ENCODE measurements at regions not wholly inside any gene's neighbourhood (a gene's known extent, or its start where the extent isn't known, plus 50 kb on each side); places are given as distances from the start of the nearest gene placed in this dataset.
"Not testable (repeated sequence)": the region's sequence is repeated elsewhere in the genome, so short reads cannot be mapped to it uniquely, and the experiment has no call there.

DNA sequence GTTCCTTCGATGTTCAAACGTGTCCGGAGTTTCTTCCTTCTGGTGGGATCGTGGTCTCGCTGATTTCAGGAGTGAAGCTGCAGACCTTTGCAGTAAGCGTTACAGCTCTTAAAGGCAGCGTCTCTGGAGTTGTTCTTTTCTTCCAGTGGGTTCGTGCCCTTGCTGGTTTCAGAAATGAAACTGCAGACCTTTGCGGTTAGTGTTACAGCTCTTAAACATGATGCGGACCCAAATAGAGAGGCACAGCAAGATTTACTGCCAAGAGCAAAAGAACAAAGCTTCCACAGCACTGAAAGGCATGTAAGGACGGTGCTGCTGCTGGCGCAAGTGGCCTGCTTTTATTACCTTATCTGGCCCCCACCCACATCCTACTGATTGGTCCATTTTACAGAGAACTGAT is 931.4 kb downstream of the IPMK start:
- DNase-seq (ENCODE audit: low spot score), result no peak

DNA sequence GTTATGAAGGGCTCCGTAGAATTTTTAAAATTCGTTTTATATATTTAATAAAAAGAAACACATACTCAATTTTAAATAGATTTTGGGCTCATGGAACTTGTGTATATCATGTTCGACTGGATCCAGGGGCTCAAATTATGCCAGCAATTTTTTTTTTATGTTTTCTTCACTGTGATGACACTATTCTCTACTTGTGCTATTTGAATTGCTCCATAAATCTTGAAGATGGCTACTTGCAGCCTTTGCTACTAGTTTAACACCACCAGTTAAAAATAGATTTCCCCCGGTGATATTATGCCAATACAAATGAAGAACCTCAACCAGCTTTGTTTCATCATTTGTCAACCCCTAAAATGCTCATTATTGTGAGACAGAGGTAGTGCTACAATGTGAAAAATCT is 933.2 kb downstream of the IPMK start:
- no peak for DNase-seq (ENCODE audit: low spot score)

DNA sequence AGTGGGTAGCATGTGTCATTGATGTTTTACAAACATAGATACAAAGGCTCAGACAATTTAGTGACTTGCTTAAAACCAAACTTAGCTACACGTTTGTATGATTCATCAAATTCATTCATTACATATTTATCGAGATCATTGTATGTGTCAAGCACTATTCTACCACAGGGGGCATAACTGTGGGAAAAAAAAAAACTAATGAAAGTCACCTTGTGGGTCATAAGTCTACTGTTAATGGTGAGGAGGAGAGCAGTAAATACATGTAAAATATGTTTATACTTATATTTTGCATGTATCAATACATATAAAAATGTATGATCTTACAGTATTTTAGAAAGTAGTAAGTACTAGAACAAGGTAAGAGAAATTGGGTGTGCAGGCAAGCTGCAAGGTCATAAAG is 933.8 kb downstream of the IPMK start:
- no peak for DNase-seq (ENCODE audit: low spot score)

DNA sequence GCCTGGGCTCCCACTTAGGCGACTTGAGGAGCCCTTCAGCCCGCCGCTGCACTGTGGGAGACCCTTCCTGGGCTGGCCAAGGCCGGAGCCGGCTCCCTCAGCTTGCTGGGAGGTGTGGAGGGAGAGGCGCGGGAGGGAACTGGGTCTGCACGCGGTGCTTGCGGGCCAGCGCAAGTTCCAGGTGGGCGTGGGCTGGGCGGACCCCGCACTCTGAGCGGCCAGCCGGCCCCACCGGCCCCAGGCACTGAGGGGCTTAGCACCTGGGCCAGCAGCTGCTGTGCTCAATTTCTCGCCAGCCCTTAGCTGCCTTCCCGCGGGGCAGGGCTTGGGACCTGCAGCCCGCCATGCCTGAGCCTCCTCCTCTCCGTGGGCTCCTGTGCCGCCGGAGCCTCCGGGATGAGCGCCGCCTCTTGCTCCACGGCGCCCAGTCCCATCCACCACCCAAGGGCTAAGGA is 946.3 kb downstream of the IPMK start:
- DNase-seq (ENCODE audit: low spot score), result not testable (repeated sequence)

DNA sequence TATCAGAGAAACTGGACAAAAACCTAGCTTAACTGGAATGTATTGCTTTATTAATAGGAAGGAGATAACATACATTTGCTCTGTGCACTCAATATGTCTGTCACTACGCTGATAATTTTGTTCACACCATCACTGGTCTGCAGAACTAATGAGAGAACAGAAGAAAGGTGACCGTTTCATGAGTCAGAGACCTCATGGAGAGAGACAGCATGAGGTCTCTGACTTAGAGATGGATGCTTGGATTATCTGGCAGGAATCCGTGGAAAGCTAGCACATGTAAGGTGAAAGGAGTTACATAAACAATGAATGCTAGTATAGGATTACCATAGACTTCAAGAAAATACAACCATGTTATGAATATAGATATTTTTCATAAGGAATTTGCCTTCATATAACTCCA is 947.3 kb downstream of the IPMK start:
- no peak for DNase-seq (ENCODE audit: low spot score)

DNA sequence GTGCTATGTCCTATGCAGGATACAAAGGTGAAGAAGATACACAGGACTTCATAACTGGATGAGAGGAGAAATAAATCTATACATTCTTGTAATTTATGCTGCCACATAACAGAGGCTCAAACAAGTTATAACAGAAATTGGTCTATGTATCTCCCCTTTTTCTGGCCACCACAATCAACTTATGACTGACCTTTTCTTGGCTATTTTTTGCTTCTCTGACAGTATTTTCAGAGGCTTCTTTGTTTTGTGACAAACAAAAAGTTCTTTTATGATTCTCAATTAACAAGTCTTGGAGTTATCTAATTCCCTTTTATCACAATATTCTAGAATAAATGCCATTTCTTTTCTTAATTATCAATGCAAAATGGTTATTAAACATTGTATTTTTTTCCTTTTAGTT is 953.0 kb upstream of the ZWINT start:
- DNase-seq (ENCODE audit: low spot score), result no peak

DNA sequence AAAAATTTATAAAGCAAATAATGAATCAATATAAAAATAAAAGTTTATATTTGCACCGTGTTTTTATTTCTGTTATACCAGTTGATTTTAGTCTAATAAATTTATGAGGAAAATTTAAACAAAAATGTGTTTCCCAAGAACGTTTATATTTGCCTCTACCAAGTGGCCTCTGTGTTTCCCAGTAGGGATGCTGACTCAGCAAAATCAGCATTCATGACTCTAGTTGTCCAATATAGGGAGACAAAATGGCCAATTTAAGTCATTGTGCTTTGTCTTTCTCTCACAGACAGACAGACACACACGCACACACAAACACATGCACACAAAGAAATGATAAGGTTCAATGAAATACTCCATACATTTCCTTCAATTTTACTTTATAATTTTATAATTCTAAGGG is 942.5 kb upstream of the ZWINT start:
- DNase-seq (ENCODE audit: low spot score), result no peak

DNA sequence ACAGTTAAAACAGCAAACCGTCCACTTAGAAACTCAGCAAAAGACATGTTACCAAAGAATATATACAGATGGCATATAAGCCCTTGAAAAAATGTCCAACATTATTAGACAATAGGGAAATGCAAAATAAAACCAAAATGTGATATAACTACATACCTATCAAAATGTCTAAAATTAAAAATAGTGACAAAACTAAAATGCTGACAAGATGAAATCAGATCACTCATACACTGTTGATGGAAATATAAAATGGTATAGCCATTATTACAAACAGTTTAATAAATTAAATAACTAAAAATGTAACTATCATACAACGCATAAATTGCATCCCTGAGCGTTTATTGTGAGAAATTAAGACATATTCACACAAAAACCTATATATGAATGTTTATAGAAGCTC is 939.7 kb upstream of the ZWINT start:
- DNase-seq (ENCODE audit: low spot score), result no peak

DNA sequence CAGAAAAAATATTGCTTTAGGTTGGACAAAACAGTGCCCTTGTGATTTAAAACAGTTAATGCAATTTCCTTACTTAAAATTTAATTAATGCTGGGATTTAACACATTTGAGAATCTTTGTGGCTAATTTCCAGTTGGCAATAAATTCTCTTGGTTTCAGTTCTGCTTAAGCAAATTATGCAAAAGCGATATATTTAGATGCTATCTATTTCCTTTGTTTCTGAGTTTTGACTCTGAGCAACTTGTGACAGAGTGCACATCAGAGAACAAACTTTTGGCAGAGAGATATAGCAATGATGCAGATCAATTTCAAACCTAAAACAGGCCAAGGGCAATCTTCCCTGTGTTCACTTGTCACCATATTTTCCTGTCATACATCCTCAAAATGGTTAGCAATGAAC is 933.6 kb upstream of the ZWINT start:
- no peak for DNase-seq (ENCODE audit: low spot score)

DNA sequence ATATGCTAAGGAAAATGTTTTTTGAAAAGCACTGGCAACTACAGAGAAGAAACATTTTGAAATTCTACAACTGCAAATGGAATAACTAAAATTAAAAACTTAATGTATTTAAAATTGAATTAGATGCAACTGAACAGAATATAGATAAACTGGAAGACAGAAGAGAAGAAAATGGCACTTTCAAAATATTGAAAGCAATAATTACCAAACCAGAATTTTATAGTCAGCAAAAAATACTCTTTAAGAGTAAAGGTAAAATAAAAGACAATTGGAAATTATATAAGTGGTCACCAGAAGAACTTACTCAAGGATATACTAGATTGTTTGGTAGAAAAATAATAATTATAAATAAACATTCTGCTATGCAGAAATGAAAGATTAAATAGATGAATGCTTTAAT is 927.7 kb upstream of the ZWINT start:
- DNase-seq (ENCODE audit: low spot score), result no peak

DNA sequence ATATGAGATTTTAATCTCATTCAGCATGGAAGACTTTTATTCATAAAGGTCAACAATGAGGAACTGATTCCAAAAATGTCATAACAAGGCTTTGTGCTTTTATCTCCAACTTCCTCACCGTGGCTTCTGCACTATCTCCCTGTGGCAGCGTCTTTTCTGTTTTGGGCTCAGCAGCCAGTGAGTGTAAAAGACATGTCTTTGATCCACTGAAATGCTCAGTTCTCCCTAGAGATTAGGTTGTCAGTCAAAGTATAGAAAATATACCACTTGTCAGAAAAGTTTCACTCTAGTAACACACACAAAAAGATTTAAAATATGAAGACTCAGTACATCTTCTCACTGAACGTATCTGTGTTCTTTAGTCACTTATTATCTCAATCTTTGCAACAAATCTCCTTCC is 901.8 kb upstream of the ZWINT start:
- no peak for DNase-seq (ENCODE audit: low spot score)

DNA sequence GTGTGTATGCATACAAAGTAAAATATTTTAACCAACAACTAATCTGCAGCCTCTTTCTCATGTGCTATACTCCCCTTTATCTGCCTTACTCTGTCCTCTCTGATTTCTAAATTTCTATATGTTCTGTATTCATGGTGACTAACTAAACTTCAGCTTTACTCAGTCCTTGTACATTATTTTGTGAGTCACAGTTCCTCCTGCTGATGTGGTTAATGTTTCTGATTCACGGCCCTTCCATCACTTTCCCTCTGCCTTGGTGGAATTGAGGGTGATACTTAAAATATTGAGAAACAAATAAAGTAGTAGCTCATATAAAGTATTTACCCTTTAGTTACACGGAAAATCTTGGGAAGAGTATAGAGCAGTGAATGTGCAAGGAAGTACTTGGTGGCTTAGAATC is 899.1 kb upstream of the ZWINT start:
- DNase-seq (ENCODE audit: low spot score), result no peak

DNA sequence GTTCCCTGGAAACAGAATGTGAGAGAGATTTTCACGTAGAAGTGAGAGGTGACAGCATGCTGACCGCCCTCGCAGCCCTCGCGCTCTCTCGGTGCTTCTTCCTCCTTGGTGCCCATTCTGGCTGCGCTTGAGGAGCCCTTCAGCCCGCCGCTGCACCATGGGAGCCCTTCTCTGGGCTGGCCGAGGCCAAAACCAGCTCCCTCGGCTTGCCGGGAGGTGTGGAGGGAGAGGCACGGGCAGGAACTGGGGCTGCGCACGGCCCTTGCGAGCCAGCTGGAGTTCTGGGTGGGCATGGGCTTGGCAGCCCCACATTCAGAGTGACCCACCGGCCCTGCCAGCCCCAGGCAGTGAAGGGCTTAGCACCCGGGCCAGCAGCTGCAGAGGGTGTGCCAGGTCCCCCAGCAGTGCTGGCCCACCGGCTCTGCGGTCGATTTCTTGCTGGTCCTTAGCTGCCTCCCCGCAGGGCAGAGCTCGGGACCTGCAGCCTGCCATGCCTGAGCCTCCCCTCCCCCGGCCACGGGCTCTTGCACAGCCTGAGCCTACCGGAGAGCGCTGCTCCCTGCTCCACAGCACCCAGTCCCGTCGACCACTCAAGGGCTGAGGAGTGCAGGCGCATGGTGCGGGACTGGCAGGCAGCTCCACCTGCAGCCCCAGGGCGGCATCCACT is 888.7 kb upstream of the ZWINT start:
- no peak for DNase-seq (ENCODE audit: low spot score)

DNA sequence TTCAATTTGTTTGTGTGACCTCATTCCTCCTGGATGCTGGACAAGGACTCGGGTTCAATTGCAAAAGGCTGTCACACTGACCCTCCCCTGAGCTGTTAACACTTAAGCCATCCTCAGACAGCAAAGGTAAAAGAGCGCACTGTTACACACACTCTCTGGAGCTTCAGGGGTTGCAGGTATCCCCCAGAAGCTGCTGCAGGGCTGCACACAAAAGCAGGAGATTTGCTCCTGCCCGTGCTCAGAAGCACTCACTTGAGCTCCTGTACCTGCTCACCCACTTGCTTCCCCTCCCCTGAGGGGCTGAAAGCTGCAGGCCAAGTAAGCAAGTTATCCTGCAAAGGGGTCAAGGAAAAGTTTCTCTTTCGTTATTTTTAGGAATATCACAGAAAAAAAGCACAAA is 886.2 kb upstream of the ZWINT start:
- DNase-seq (ENCODE audit: low spot score), result no peak

DNA sequence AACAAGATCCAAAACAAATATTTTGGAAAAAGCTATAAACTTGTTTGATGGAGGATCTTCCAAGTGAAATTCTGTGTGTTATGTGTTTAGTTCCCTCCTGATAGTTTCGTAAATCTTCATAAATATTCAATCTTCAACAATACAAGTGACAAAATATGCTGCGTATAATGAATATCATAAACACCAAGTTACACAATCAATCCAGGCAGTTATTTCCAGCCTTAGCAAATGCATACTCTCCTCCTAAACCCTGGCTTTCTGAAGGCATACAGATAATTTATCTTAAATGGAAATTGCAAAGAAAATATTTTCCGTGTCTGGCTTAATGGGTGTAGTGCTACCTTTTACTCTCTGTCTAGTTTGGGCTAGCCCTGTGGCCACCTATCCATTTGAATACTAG is 864.9 kb upstream of the ZWINT start:
- no peak for DNase-seq (ENCODE audit: low spot score)

DNA sequence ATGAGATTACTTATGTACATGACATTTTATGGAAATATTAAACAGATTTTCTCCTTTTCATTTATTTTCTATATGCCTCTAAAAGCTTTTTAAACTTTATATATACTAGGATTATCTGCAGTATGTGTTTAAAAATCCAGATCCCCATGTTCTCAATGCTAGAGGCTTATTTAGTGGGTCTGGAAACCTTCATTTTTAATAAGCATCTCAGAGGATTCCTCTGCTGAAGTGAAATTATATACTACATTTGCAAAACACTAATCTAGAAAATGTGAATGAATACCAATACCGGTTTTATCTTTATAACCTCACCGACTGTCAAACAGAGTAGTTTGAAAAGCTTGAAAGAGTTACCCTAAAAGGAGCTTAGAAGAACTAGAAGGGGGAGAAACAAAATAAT is 863.8 kb upstream of the ZWINT start:
- no peak for DNase-seq (ENCODE audit: low spot score)

DNA sequence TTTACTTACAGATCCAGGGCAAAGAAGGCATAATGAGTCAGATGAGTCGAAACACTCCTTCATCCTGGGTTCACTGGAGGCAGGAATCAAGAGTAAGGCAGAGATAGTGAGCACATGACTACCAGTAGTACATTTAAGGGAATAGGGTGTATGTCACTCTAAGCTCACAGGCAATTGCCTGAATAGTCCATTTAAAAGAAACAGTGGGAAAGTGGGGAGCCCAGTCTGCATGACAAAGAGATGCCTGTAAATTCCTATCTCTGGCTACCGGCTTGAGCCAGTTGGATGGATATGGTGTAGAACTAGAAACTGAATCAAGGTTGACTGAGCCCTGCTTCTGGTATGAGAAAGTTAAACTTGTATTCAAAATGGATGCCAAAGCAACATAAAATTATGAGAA is 861.5 kb upstream of the ZWINT start:
- DNase-seq (ENCODE audit: low spot score), result no peak

DNA sequence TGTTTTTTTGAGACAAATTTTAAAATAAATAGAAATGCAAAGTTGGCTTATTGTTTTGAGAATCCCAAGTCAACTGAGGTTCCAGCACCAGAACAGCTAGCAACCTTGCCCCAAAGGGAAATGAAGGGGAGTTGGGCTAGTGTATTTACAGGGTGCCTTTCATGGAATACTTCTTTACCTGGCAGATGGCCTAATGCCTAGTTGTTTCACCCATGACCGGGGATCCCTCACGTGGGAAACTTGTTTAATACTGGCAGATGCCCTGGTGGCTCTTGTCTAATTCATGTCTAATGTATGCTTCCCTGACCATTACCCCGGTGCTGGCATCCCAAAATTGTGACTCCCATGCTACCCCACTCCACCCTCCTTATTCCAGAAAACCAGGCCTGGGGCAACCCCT is 861.1 kb upstream of the ZWINT start:
- DNase-seq (ENCODE audit: low spot score), result no peak

DNA sequence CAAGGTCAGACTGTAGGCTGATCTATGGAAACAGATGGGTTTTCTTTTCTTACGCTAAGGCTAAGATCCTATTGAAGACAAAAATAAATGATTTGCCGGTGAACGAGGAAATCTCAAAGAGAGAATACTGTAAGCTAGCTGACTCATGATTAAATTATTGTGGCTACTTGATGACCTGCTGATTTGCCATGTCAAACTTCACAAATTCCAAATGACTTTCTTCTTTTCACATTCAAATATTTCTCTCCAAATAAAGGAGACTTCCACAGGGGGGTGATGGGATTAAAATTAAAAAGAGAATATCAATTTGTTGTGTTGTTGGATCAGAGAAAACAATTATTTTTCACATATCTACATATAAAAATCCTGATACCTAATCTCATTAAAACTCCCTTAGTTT is 860.6 kb upstream of the ZWINT start:
- no peak for DNase-seq (ENCODE audit: low spot score)

DNA sequence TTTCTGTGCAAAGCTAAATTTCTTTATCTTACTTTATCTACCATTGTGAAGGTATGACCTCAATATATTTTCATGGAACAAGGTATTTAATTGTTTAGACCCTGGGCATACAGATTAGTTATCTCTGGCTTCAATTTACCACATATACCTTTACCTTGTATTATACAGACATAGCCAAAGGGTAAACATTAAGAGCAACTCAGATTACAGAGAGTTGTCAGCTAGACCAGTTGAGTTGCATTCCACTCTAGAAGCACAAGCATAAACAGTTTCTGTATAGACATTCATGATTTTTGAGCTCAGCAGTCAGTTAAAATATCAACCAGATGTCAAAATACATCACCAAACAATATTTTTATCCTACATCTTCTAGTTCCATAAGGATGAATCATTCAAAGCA is 857.3 kb upstream of the ZWINT start:
- no peak for DNase-seq (ENCODE audit: low spot score)

DNA sequence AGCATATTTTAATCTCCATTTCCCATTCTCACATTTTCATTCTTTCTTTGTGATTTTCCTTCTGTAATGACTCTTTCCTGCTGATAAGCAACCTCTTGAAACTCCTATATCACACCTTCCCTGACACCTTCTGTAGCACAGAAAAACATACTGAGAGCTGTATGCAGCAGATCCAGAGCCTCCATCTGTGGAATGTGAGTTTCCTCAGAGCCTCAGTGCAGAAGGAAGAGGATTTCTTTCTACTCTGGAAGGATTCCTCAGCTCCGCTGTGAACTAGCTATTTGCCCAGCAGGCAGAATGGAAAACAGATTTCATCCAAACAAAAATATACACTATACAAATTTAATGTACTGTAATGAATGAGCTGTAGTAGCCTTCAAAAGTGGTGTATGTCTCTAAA is 841.3 kb upstream of the ZWINT start:
- DNase-seq (ENCODE audit: low spot score), result no peak

DNA sequence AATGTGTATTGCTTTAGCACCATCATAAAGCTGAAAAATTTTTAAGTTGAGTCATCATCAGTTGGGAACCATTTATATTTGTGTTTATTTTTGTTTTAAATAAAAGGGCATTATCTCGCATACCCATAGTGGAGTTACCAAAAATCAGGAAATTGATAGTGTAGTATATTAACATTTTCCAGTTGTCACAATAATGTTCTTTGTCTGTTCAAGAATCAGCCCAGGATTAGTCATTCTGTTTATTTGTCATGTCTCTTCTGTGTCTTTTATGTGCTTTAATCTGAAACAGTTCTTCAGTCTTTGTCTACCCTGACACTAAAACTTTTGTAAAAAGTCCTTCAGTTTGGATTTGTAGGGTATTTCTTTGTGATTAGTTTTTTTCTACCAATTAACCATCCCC is 827.8 kb upstream of the ZWINT start:
- DNase-seq (ENCODE audit: low spot score), result no peak

DNA sequence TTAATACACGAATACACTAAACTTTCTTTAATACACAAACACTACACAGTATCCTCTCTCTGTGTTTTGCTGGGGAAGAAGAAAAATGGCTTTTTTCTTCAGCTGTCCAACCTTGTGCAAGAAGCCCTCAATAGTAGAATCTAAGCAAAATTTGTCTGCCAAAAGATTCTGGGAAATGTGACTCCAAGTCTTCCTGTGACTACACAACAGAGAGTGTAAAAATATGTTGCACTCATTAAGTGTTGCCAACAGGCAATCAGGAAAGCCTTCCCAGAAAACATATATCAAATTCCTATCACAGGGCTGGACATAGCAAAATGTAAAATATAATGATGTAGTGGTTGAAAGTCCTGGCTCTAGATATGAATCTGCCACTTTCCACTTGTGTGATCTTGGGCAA is 825.1 kb upstream of the ZWINT start:
- DNase-seq (ENCODE audit: low spot score), result no peak

DNA sequence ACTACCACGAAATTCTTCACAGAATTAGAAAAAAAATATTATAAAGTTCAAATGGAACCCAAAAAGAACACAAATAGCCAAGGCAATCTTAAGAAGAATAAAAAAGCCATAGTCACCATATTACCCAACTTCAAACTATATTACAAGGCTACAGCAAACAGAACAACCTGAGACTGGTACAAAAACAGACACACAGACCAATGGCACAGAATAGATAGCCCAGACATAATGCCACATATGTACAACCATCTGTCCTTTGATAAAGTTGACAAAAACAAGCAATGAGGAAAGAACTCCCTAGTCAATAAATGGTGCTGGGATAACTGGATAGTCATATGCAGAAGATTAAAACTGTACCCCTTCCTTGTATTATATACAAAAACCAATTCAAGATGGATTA is 808.5 kb upstream of the ZWINT start:
- DNase-seq (ENCODE audit: low spot score), result no peak

Data from kidney tubule cell (primary cell).